Superior temporal gyrus (tissue), 1 donor: ENCODE measurements at regions not wholly inside any gene's neighbourhood (a gene's known extent, or its start where the extent isn't known, plus 50 kb on each side); places are given as distances from the start of the nearest gene placed in this dataset.

Source experiments
- DNase-seq: peaks from one replicate; pipeline ENCODE4 v3.0.0-alpha.2; 2016; ENCODE audit errors: extremely low spot score

DNA sequence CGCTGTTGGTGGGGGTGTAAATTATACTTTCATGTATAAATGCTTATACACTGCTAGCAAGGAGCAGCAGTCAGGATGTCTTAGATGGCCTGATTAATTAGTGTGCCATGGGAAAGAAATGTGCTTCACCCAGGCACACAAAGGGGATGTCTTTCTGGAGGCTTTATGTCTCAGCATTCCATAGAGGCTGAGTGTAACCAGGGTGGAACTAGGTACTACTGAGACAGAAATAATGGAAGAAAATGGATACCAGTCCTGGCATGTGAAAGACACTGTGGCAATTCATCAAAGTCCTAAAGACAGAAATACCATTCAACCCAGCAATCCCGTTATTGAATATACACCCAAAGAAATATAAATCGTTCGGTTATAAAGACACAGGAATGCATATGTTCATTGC, 52.5 kb downstream of the PF4 start:
- DNase-seq = no peak

DNA sequence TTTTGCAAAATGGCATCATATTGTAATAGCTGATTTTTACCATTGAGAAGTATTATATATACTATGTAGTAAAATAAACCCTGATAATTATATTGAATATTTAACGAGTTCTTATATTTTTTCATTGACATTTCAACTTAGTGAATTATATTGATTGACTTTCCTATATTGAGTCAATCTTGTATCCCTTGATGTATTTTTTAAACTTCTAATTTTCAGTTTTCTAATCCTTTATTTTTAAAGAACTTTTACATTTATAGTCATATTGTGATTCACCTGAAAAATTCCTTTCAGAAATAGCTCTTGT, 54.4 kb downstream of the CXCL1 start:
- no peak for DNase-seq

DNA sequence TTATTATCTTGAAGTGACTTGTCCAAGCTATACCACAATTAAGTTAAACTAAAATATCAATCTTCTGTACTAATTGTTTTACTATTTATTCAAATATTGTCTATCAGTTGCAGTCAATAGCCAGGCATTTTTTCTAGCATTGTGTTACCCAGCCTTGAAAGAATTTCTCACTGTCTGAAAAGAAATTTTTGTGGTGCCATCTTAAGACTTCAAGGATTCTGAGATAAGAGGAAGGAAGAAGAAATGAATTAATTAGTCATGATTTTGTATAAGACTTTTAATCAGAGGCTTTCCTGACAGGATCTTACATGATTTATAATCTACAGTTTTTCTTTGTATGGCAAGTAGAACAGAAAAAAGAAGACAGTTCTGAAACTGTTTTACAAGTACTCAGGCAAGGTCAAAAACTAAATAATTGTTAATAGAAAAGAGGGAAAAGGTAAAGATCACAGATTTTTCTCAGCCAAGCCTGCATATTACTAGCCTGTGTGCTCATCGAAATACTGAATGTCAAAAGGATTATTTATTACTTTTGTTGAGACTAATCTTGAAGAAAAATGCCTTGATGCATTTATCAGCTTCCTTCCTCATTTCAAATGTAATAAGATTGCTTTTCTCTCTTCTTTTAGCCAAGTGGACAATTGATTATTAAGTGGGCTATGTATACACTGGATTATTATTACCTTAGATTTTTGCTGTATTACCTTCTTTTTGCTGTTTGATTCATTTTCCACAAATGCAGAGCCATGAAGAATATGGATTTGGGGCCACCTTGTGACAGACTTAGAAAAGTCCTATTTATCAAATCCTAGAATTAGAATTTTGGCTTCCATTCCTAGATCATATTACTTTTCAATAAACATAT, 53.8 kb downstream of the CXCL1 start:
- peak; percentile 19 for DNase-seq

DNA sequence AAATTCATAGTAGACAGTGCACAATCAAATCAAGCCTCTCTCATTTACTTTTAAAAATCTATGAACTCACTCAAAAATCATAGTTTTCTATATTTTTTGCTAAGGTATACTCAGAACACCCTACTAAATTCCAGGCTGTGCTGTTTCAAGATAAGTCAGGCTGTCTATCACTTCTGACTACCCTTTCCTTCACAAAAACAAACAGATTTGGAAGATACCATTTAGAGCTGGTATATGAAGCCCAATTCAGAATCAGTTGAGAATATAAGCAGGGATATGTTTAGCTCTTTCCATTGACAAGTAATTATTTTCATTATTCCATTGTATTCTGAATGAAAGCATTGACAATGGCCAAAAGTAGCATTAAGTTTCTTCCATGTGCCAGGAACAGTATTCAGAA, 53.1 kb downstream of the CXCL1 start:
- DNase-seq = no peak
